Lower leg skin (tissue), 3 donors: ENCODE measurements at regions not wholly inside any gene's neighbourhood (a gene's known extent, or its start where the extent isn't known, plus 50 kb on each side); places are given as distances from the start of the nearest gene placed in this dataset.

ENCODE experiments used
- CTCF ChIP-seq, 3 donors: fragments of 450-650 bp; IDR thresholded peaks; one replicate each; pipeline ENCODE4 v1.5.1; 2016; ENCODE audit warnings: antibody characterized with exemption in 3 of 3, mild to moderate bottlenecking in 3 of 3, moderate library complexity in 2 of 3
- POLR2A ChIP-seq, 2 donors: fragments of 450-650 bp; IDR thresholded peaks; one replicate each; pipeline ENCODE4 v1.6.1; 2016 to 2017; ENCODE audit warnings: antibody characterized with exemption in 2 of 2, mild to moderate bottlenecking in 1 of 2, moderate library complexity in 1 of 2

- TF ChIP-seq CTCF (IDR thresholded peaks at IDR 0.05) (no peak), POLR2A (IDR thresholded peaks at IDR 0.05) (no peak)
Measured at GRCh38 chr1:38312753-38313152, 266.2 kb upstream of the POU3F1 start.
